ENCODE measurements at regions not wholly inside any gene's neighbourhood (a gene's known extent, or its start where the extent isn't known, plus 50 kb on each side); places are given as distances from the start of the nearest gene placed in this dataset.

DNA sequence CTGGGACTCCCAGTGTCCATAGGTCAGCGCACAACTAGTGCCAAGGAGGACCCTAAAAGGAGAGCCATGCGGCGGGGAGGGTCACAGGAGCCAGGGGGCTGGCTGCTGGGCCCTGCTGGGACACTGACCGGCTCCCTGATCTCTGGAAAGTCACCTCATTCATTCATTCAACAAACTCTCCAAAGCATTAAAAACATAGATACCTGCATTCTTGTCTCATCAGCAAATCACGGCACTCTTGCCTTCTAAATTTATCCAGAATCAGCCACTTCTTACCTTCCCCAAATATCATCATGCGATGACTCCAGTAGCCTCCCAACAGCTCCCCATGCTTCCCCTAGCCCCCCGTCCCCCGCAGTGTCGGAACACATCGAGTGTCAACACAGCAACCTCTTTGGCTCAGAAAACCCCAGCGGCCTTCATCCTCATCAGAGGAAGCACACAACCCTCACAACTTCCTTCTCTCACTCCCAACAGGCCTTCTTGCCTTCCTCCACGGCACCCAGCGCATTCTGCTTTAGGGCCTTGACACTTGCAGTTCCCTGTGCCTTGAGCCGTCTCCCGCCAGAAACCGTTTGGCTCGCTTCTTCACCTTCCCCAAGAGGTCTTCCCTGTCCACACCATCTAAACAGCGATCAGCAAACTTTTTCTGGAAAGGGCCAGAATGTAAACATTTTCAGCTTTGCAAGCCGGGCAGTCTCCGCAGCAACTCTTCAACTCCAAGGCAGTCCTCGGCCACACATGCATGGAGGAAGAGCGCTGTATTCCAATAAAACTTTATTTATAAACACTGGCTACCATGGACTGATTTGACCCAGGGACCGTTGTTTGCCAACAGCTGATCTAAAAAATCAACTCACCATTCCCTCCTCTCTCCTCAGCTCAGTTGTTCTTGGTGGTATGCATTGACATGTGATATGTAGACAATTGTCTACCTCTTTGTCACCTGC is 119.5 kb upstream of the TNRC6C start:
- no peak for DNase-seq (ENCODE audit: low read depth)

DNA sequence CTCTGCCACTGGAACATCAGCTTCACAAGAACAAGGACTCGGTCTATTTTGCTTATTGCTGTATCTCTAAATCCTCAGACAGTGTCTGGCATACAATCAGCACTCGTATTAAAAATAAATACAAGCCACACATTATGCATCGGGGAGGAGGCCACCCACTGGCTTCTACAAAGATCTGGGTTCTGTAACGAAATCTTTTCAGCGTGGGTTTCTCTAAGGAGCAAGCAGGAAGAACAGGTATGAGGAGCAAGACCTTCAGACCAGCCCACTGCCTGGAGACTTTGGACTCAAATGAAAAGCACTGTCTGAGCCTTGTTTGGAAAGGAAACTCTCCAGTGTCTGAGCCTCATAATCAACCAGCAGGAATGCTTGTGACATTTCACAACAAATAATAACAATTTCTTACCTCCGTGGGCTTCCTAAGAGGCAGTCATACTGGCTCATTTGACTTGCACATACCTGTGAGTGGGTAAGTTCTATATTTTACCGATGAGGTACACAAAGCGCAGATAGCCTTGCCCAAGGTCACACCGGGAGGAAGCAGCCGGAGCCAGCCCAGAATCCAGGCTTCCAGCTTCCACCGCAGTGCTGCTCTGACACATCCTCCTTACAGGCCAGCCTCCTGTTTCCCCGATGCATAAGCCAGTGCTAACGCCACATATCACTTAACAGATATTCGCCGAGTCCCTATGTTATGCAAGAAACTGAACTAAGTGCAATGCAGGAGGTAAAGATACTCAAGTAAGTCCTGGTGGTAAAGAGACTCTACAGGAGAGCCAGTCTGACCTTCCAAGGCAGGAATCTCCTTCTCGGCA is 118.6 kb upstream of the TNRC6C start:
- no peak for DNase-seq (ENCODE audit: low read depth)

DNA sequence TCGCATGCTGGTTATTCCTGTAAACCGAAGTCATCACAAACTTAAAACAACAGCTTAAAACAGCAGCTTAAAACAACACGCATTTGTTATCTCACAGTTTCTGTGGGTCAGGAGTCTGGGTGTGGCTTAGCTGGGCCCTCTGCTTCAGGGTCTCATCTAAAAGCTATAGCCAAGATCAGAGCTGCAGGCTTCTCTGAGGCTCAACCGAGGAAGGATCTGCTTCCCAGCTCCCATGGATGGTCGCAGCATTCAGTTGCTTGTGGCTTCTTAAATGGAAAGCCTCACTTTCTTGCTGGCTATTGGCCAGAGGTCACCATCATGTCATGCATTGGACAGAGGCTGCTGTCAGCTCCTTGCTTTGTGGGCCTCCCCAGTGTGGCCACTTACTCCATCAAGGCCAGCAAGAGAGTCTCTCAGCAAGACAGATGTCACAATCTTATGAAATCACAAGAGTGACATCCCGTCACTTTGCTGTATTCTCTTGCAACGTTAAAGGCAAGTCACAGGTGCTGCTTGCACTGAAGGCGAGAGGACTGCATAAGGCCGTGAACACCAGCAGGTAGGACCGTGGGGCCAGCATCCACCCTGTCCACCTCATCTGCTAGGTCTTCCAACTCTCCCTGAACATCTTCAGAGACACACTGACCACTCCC is 117.9 kb upstream of the TNRC6C start:
- no peak for DNase-seq (ENCODE audit: low read depth)

DNA sequence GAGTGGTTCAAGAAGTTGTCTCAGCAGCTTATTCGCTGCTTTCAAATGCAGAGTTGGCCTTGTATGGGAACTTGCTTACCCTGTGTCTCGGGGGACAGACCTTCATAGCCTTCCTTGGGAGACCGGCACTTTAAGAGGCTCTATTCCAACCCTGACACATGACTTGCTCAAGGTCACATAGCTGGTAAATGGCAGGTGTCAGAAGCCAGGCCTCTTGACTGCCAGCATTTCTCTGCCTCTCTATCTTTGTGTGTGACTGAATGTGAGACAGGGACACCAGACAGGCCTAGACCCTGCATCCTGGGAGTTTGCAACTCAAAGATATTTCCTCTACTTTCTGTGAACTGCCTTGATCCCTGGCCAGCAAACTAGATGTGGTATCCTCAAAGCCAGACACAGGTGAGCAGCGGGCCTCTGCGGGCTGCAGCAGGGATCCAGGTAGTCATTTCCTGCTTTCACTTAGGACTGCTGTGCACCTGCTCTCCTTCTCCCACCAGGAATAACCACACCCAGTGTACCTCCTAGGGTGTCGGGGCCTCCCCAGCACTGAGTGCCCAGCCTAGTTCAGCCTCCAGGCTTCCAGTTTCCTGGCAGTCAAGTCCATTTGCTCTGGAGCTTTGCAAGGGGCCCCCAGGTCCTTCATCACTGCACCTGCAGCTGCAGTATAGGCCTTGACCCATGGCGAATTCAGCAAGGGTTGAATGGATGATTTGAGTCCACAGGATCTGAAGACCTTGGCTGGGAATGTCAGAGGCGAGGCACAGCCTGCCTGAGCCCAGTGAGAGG is 116.6 kb upstream of the TNRC6C start:
- no peak for DNase-seq (ENCODE audit: low read depth)

DNA sequence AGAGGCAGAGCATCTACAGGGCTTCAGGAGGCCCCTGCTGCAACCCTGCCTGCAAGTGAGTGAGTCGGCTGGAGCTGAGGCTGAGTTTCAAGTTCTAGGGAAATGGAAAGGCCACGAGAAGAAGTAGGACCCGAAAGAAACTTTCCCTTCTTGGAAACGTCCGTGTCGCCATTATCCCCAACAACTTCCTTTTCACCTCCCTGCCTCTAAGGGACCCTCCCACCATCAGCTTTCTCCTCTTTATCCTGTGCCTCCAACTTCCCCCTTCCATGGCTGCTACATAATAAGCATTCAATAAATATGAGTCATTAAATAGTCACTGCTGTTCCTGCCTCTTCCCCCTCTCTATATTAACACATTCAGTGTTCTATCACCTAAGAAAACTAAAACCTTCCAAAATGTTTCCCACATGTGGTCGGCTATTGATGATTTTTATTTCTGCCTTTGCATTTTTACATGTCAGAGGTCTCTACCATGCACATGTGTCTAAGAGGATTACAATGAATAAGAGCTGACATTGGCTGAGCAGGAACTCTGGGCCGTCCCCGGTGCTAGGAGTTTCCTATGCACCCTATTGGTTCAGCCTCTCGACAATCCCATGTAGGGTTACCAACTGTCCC is 115.9 kb upstream of the TNRC6C start:
- DNase-seq (ENCODE audit: low read depth) = no peak

DNA sequence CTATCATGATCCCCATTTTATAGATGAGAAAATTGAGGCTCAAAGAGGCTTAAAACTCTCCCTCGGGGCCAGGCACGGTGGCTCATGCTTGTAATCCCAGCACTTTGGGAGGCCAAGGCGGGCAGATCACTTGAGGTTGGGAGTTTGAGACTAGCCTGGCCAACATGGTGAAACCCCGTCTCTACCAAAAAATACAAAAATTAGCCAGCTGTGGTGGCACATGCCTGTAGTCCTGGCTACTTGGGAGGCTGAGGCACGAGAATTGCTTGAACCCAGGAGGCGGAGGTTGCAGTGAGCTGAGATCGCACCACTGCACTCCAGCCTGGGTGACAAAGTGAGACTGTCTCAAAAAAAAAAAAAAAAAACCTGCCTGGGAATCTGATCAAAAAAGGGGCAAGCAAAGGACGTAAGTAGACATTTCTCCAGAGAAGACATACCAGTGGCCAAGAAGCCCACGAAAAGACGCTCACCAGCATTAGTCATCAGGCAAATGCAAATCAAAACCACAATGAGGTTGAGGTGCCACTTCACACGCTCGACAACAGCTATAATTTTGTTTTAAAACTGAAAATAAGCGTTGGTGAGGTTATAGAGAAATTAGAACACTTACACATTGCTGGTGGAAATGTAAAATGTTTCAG is 115.1 kb upstream of the TNRC6C start:
- peak; percentile 52 for DNase-seq (ENCODE audit: low read depth)

DNA sequence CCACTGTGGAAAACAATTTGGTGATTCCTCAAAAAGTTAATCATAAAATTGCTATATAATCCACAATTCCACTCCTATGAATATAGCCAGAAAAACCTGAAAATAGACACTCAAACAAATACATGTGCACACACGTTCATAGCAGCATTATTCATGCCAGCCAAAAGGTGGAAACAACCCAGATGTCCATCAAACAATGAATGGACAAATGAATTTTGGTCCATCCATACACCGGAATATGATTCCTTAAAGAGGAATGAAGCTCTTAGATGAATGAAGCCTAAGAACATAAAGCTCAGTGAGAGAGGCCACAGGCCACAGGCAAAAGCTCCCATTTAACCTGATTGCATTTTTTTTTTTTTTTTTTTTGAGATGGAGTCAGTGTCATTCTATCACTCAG is 114.6 kb upstream of the TNRC6C start:
- DNase-seq (ENCODE audit: low read depth) = no peak

DNA sequence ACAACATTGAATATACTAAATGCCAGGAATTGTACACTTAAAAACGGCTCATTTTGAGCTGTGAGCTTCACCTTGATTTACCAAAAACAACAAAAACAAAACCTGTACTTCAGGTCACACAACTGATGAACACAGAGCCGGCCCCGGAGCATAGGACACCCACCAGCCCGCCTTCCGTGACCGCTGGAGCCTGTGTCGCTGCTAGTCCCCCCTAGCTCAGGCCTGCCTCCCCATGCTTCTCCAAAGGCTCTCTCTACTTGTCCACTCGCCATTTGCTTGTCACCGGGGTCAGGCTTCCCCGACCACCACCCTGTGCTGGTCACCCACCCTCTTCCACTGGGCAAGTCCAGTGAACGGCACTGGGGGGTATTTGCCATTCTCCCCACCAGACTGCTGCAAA is 113.8 kb upstream of the TNRC6C start:
- DNase-seq (ENCODE audit: low read depth) = no peak

DNA sequence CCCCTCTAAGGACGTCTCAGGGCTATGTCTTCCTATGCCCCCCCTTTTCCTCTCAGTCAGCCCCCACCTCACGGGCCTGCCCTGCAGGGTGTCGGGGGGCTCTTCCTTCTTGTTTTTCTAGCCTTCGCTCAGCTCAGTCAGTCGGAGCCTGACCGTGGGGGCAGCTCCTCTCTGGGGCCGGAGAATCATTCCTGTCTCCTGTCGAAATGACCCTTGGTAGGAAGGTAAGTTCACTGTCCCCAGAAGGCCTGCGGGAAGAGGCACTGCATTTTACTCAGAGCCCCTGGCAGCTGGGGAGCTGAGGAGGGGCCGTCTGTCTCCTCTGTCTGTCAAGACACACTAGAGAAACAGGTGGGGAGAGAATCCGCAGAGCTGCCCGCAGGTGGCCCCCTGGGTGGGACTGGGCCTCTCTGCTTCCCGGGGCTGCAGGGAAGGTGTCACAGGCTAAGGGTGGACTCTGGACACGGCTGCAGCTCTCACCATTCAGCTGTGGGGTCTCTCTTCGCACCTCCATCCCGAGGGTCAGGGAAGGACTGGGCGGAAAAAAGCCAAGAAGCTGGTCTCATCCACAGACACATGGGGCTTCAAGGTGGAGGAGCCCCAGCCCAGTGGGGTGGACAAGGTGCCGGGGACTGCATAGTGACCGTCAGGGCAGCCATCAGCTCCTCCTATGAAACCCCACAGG is 112.8 kb upstream of the TNRC6C start:
- DNase-seq (ENCODE audit: low read depth) = no peak

DNA sequence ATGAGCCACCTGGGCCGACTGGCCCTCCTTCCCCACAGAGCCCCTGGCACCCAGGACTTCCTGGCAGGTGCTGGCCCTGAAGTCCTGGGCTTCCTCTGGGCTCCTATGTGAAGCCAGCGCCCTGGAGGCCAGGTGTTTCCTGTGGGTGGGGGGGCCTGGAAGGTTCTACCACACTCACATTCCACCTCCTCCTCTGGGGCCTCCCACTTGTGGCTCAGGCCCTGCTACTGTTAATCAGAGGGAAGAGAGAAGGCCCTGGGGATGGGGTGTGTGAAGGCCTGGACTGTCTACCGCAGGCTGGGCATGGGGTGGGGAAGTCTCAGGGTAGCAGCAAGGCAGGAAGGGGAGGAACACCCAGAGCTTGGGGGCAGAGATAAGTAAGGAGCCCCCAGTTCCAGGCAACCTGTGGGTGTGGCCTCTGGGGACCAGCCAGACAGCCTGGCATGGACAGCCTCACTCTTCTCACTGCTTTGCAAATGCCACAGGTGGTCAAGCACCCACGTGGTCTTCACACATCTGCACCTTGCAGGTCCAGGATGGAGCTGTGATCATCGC is 111.9 kb upstream of the TNRC6C start:
- DNase-seq (ENCODE audit: low read depth) = no peak

DNA sequence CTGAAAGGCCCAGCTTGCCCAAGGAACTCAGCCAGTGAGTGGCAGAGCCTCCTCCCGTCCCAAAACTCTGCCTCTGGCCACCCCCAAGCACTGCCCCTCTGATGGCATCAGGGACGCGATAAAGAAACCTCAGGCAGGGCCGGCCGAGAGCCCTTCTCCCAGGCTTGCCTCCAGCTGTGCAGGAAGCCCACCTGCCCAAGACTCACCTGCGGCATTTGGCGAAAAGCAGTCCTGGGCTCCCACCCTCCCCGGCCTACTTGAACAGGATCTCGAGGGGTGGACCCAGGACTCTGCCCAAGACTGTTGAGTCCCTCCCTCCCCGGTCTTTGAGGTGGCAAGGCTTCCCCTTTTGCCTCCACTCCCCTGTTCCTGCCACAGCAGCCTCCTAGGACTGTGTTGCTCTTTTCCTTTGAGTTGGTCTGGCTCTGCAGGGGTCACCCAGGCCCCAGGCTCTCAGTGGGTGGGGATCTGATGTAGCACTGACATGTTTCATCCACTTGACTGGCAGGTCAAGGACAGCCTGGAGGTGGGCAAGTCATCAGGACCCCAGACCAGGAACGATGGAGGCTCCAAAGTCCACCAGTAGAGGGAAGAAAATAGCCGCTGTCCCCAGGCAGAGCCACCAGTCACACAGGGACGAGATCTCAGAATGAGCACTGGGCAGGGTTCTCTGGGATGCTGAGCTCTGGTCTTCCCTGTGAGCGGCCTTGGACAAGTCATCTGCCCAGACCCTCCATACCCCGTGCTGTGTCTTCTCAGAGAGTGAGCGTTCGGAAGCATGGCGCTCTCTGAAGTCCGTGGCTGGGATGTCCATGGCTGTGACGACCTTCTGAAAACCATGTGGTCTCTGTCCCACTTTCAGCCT is 111.0 kb upstream of the TNRC6C start:
- DNase-seq (ENCODE audit: low read depth) = no peak

DNA sequence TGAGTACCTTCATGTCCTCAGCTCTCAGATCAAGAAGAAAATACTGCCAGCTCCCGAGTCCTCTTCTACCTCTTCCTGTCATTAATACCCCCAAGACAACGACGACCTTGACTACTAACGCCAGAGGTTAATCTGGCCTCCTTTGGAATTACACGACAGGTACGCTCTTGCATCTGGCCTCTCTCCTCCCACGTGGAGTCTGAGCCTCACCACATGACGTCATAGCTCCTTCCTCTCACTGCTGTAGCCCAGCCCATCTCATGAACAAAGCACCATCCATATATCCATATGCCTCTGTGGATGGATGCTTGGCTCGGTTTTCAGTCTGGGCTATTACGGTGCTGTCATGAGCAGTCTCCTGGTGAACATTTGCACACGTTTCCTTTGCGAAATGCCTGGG is 110.2 kb upstream of the TNRC6C start:
- DNase-seq (ENCODE audit: low read depth) = no peak

DNA sequence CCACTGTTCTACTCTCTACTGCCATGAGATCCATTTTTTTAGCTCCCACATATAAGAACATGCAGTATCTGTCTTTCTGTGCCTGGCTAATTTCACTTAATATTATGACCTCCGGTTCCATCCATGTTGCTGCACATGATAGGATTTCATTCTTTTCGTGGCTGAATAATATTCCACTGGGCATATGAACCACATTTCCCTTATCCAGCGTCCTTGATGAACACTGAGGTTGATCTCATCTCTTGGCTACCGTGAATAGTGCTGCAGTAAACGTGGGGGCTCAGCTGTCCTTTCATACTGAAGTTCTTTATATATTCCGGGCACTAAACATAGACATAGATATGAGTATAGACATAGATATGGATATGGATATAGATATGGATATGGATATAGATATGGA is 109.3 kb upstream of the TNRC6C start:
- no peak for DNase-seq (ENCODE audit: low read depth)

DNA sequence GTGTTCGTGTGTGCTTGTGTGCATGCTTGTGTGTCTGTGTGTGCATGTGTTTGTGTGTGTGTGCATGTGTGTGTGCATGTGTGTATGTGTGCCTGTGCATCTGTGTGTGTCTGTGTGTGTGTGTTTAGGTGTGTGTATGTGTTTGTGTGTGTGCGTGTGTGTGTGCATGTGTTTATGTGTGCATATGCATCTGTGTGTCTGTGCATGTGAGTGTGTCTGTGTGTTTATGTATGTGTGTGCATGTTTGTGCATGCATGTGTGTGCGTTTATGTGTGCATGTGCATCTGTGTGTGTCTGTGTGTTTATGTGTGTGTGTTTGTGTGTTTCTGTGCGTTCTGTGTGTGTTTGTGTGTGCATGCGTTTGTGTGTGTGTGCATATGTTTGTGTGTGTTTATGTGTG is 106.6 kb upstream of the TNRC6C start:
- no peak for DNase-seq (ENCODE audit: low read depth)

DNA sequence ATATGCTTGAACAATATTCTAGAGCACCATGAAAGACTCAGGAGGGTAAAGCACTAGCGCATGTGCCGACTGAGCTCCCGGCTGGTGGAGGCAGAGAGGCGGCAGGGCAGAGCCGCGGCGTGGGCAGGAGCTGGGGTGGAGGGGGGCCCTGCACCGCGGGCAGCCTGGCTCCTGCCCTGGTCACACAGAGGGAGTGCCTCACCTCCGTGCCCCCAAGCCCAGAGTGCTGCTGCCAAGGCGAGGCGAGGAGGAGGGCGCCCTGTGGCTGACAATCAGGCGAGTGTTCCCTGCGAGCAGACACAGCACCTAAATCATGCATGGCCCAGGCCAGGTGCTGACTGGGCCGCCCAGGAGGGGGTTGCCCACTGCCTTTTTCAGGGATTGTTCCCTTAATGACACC is 105.8 kb upstream of the TNRC6C start:
- no peak for DNase-seq (ENCODE audit: low read depth)

DNA sequence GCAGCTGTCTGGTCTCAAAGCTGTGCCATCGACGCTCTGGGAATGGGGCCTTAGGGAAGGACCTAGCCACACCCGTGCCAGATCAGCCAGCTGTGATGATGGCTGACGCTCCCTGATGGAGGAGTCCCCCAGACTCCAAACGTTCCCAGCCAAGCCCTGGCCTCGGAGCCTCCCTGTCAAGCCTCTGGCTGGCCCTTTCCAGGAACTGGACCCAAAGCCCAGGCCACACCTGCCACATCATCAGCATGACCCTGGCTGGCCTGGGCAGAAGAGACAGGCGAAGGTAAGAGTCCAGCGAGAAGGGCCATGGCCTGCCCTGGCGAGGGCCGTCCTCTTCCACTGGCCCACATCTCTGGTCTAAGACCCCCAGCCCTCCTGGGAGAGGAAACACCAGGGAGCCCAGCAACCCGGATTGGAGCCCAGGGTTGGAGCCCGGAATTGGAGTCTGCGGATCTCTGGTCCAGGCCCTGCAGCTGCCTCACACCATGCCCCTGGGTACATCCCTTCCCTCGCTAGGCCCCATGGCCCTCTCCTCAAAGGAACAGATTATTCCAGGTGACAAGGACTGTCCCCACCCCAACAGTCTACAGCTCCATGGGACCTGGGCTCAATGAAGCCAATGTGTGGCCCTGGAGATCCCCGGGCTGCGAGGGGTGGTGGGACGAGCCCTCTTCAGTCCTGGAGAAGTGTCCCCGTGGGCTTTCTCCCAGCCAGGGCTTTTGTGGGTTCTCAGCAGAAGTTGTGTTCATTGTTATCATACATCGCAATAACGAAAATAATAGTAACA is 105.1 kb upstream of the TNRC6C start:
- no peak for DNase-seq (ENCODE audit: low read depth)

DNA sequence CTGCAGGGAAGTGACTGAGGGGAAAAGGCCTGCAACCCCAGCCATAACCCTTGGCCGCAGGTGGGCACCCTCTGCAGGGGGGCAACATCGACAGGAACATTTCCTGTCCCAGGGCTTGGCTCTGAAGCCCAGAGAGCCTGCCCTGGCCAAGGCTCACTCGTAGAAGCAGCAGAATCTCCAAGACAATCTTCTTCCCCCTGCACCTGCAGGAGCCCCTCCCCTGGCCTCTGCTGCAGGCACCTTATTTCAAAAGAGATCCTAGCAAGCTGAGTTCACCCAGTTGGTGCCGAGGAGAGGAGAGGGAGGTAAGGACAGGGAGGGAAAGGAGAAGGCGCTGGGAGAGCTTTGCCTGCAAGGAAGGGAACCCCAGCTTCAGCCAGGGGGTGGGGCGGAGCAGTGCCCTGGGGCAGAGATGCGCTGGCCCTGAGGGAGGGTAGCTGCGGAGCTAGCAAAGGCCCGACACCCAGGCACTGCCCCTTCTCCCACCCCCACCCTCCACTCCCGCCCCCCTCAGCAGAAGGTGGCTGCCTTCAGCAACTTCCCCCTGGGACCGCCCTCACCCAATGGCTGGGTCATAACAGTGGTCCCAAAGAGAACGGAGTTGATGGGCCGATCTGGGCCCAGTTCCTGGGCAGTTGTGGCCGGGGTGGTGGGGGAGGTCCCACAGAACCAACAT is 104.3 kb upstream of the TNRC6C start:
- no peak for DNase-seq (ENCODE audit: low read depth)

Measured in activated T-cell treated with anti-CD3 and anti-CD28 coated beads for 48 hours (primary cell).